ENCODE measurements at regions not wholly inside any gene's neighbourhood (a gene's known extent, or its start where the extent isn't known, plus 50 kb on each side); places are given as distances from the start of the nearest gene placed in this dataset.

GRCh38 chr3:162370141-162370540 is 873.5 kb downstream of the OTOL1 start:
- FAIRE-seq: no peak
- no peaks in the 10 kb centered on the region for H3K36me3 ChIP-seq (ENCODE audit: insufficient read depth, low read length)
- Mint-ChIP-seq H3K9me3 (ENCODE audit: unreplicated experiment) (peaks cover 3% of the 10 kb centered on the region), H3K4me3 (ENCODE audit: unreplicated experiment) (no peak overlapping the region), H3K36me3 (ENCODE audit: low read depth, unreplicated experiment) (no peaks in the 10 kb centered on the region), H3K27me3 (ENCODE audit: low read depth, unreplicated experiment) (no peaks in the 10 kb centered on the region), H3K4me1 (ENCODE audit: low read depth, unreplicated experiment) (peaks cover 7% of the 10 kb centered on the region), H3K27ac (ENCODE audit: unreplicated experiment) (no peak overlapping the region)
- TF ChIP-seq CTCF (IDR thresholded peaks at IDR 0.05; ENCODE audit: insufficient read depth, low read depth, low read length) (no peak), EZH2 (IDR thresholded peaks at IDR 0.05; ENCODE audit: insufficient read depth, low read length) (no peak)
- H4K20me1 ChIP-seq (ENCODE audit: insufficient read depth, low read length): no peaks in the 10 kb centered on the region
- H3K4me2 ChIP-seq (ENCODE audit: low read length): no peak overlapping the region
- no peak for DNase-seq (ENCODE audit: low read depth)
- H3K79me2 ChIP-seq (ENCODE audit: insufficient read depth, low read length): no peaks in the 10 kb centered on the region
- no peak overlapping the region for H3K9ac ChIP-seq (ENCODE audit: low read length)
- no peaks in the 10 kb centered on the region for H3K9me3 ChIP-seq (ENCODE audit: insufficient read depth, low read depth, low read length)
- no peak overlapping the region for H3K4me3 ChIP-seq (ENCODE audit: insufficient read depth, low read depth, low read length)
- no peak overlapping the region for H3K27ac ChIP-seq (ENCODE audit: low read depth, low read length)
- no peaks in the 10 kb centered on the region for H3K27me3 ChIP-seq (ENCODE audit: insufficient read depth, low read length)
- no peaks in the 10 kb centered on the region for H3K4me1 ChIP-seq (ENCODE audit: insufficient read depth, low read length)
- no peak overlapping the region for H2AFZ ChIP-seq (ENCODE audit: low read depth, low read length)

- Histone ChIP-seq H3K4me2 (ENCODE audit: low read length) (no peak overlapping the region), H3K9ac (ENCODE audit: low read length) (no peak overlapping the region), H3K4me3 (ENCODE audit: insufficient read depth, low read depth, low read length) (no peak overlapping the region), H3K79me2 (ENCODE audit: insufficient read depth, low read length) (no peaks in the 10 kb centered on the region), H3K27me3 (ENCODE audit: insufficient read depth, low read length) (no peaks in the 10 kb centered on the region), H3K4me1 (ENCODE audit: insufficient read depth, low read length) (no peaks in the 10 kb centered on the region), H3K9me3 (ENCODE audit: insufficient read depth, low read depth, low read length) (no peaks in the 10 kb centered on the region), H4K20me1 (ENCODE audit: insufficient read depth, low read length) (no peaks in the 10 kb centered on the region), H3K36me3 (ENCODE audit: insufficient read depth, low read length) (no peaks in the 10 kb centered on the region), H2AFZ (ENCODE audit: low read depth, low read length) (no peak overlapping the region), H3K27ac (ENCODE audit: low read depth, low read length) (no peak overlapping the region)
- Mint-ChIP-seq H3K9me3 (ENCODE audit: unreplicated experiment) (peaks cover 3% of the 10 kb centered on the region), H3K4me3 (ENCODE audit: unreplicated experiment) (no peak overlapping the region), H3K4me1 (ENCODE audit: low read depth, unreplicated experiment) (no peaks in the 10 kb centered on the region), H3K36me3 (ENCODE audit: low read depth, unreplicated experiment) (no peaks in the 10 kb centered on the region), H3K27ac (ENCODE audit: unreplicated experiment) (no peak overlapping the region), H3K27me3 (ENCODE audit: low read depth, unreplicated experiment) (no peaks in the 10 kb centered on the region)
- TF ChIP-seq EZH2 (IDR thresholded peaks at IDR 0.05; ENCODE audit: insufficient read depth, low read length) (no peak), CTCF (IDR thresholded peaks at IDR 0.05; ENCODE audit: insufficient read depth, low read depth, low read length) (no peak)
- peak; percentile 21 for DNase-seq (ENCODE audit: low read depth)
- FAIRE-seq: no peak
These were observed 880.2 kb downstream of the OTOL1 start for GRCh38 chr3:162376761-162377160.

GRCh38 chr3:162377608-162378007 is 881.0 kb downstream of the OTOL1 start:
- TF ChIP-seq EZH2 (IDR thresholded peaks at IDR 0.05; ENCODE audit: insufficient read depth, low read length) (no peak), CTCF (IDR thresholded peaks at IDR 0.05; ENCODE audit: insufficient read depth, low read depth, low read length) (no peak)
- Mint-ChIP-seq H3K27me3 (ENCODE audit: low read depth, unreplicated experiment) (no peaks in the 10 kb centered on the region), H3K4me1 (ENCODE audit: low read depth, unreplicated experiment) (no peaks in the 10 kb centered on the region), H3K9me3 (ENCODE audit: unreplicated experiment) (peaks cover 3% of the 10 kb centered on the region), H3K4me3 (ENCODE audit: unreplicated experiment) (no peak overlapping the region), H3K36me3 (ENCODE audit: low read depth, unreplicated experiment) (no peaks in the 10 kb centered on the region), H3K27ac (ENCODE audit: unreplicated experiment) (no peak overlapping the region)
- no peak overlapping the region for H3K27ac ChIP-seq (ENCODE audit: low read depth, low read length)
- DNase-seq (ENCODE audit: low read depth) (no peak), FAIRE-seq (no peak)
- H3K36me3 ChIP-seq (ENCODE audit: insufficient read depth, low read length): no peaks in the 10 kb centered on the region
- no peaks in the 10 kb centered on the region for H3K4me1 ChIP-seq (ENCODE audit: insufficient read depth, low read length)
- H2AFZ ChIP-seq (ENCODE audit: low read depth, low read length): no peak overlapping the region
- H3K27me3 ChIP-seq (ENCODE audit: insufficient read depth, low read length): no peaks in the 10 kb centered on the region
- H3K9me3 ChIP-seq (ENCODE audit: insufficient read depth, low read depth, low read length): no peaks in the 10 kb centered on the region
- H3K4me2 ChIP-seq (ENCODE audit: low read length): no peak overlapping the region
- H3K79me2 ChIP-seq (ENCODE audit: insufficient read depth, low read length): no peaks in the 10 kb centered on the region
- H3K9ac ChIP-seq (ENCODE audit: low read length): no peak overlapping the region
- H4K20me1 ChIP-seq (ENCODE audit: insufficient read depth, low read length): no peaks in the 10 kb centered on the region
- no peak overlapping the region for H3K4me3 ChIP-seq (ENCODE audit: insufficient read depth, low read depth, low read length)
